ENCODE measurements at regions not wholly inside any gene's neighbourhood (a gene's known extent, or its start where the extent isn't known, plus 50 kb on each side); places are given as distances from the start of the nearest gene placed in this dataset.

DNA sequence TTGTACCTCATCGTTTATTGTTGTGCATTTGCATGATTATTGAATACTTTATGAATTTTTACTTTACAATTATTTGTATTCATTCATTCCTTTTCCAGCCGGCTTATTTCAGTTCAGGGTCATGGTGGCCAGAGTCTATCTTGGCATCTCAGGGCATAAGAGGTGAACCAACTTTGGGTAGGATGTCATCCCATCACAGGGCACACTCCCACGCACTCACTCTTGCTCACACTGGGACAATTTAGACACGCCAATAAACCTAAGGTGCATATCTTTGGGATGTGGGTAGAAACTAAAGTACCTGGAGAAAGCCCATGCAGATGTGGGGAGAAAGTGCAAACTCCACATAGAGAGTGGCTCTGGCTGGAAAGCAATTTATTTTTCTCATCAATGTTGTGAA is 158.1 kb upstream of the MAST4 start:
- no CpG with 5 or more reads among the region's 4 CpGs for WGBS (ENCODE audit: extremely low coverage, insufficient read length, low lambda C conversion rate)
- Mint-ChIP-seq H3K36me3 (ENCODE audit: insufficient read depth in 1 of 3, low read depth in 3 of 3) (no peaks in the 10 kb centered on the region; a peak in 1 of 7 replicates), H3K9me3 (no peaks in the 10 kb centered on the region), H3K4me3 (no peak overlapping the region), H3K27me3 (ENCODE audit: low read depth) (no peaks in the 10 kb centered on the region), H3K27ac (no peak overlapping the region), H3K4me1 (no peaks in the 10 kb centered on the region)
- no peak overlapping the region for H4K8ac ChIP-seq (replicated peaks; ENCODE audit: insufficient read length, low read depth, low read length)
- H3K18ac ChIP-seq (ENCODE audit: insufficient read length, low read depth, low read length) = no peak overlapping the region
- no peaks in the 10 kb centered on the region for H3K27me3 ChIP-seq (ENCODE audit: insufficient read depth, low read length)
- no peak for DNase-seq
- H4K5ac ChIP-seq (ENCODE audit: insufficient read length, low read depth, low read length) = no peak overlapping the region
- no peaks in the 10 kb centered on the region for H3K23me2 ChIP-seq (ENCODE audit: insufficient read length, low read depth, low read length, poor library complexity, severe bottlenecking)
- no peak overlapping the region for H2BK12ac ChIP-seq (ENCODE audit: insufficient read length, low read depth, low read length)
- no peaks in the 10 kb centered on the region for H4K20me1 ChIP-seq (ENCODE audit: control insufficient read depth, insufficient read depth, insufficient read length)
- H2BK15ac ChIP-seq (ENCODE audit: low read depth, low read length) = no peak overlapping the region
- no peak overlapping the region for H2BK20ac ChIP-seq (ENCODE audit: low read depth, low read length, poor library complexity, severe bottlenecking)
- TF ChIP-seq, protein P1, sequence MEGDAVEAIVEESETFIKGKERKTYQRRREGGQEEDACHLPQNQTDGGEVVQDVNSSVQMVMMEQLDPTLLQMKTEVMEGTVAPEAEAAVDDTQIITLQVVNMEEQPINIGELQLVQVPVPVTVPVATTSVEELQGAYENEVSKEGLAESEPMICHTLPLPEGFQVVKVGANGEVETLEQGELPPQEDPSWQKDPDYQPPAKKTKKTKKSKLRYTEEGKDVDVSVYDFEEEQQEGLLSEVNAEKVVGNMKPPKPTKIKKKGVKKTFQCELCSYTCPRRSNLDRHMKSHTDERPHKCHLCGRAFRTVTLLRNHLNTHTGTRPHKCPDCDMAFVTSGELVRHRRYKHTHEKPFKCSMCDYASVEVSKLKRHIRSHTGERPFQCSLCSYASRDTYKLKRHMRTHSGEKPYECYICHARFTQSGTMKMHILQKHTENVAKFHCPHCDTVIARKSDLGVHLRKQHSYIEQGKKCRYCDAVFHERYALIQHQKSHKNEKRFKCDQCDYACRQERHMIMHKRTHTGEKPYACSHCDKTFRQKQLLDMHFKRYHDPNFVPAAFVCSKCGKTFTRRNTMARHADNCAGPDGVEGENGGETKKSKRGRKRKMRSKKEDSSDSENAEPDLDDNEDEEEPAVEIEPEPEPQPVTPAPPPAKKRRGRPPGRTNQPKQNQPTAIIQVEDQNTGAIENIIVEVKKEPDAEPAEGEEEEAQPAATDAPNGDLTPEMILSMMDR (conservative IDR thresholded peaks at IDR 0.05) = no peak
- H3K23ac ChIP-seq (ENCODE audit: insufficient read length, low read depth, low read length) = no peak overlapping the region
- H3K4me1 ChIP-seq (ENCODE audit: insufficient read depth, low read length) = no peaks in the 10 kb centered on the region
- no peak overlapping the region for H2BK120ac ChIP-seq (ENCODE audit: low read depth, low read length, poor library complexity, severe bottlenecking)
- no peaks in the 10 kb centered on the region for H3K9me3 ChIP-seq (ENCODE audit: control insufficient read depth, low read depth, low read length)
- no peak overlapping the region for H3K56ac ChIP-seq (ENCODE audit: insufficient read length, low read depth, low read length)
- H3K14ac ChIP-seq (ENCODE audit: insufficient read depth, low read length) = no peak overlapping the region
- H3K4me2 ChIP-seq (ENCODE audit: insufficient read depth, insufficient read length, low read length) = no peak overlapping the region
- no peak overlapping the region for H2AK5ac ChIP-seq (ENCODE audit: insufficient read length, low read length)
- no peaks in the 10 kb centered on the region for H3K79me1 ChIP-seq (ENCODE audit: insufficient read depth, low read depth, low read length, poor library complexity, severe bottlenecking)
- no peak overlapping the region for H3K27ac ChIP-seq (ENCODE audit: insufficient read length, low read depth, low read length)
- H2AFZ ChIP-seq (ENCODE audit: low read length) = no peak overlapping the region
- no peak overlapping the region for H4K91ac ChIP-seq (ENCODE audit: insufficient read length, low read depth, low read length)
- H3T11ph ChIP-seq (ENCODE audit: low read length) = no peak overlapping the region
- no peak overlapping the region for H3K4ac ChIP-seq (ENCODE audit: low read depth, low read length)
- H3K79me2 ChIP-seq (ENCODE audit: insufficient read depth, low read length) = no peaks in the 10 kb centered on the region
- H2BK5ac ChIP-seq (ENCODE audit: insufficient read length, low read length) = no peak overlapping the region
- no peak overlapping the region for H3K9ac ChIP-seq (ENCODE audit: extremely low read depth, insufficient read length, low read length)

All from H9 (cell line).